SH-SY5Y (cell line): ENCODE measurements at regions not wholly inside any gene's neighbourhood (a gene's known extent, or its start where the extent isn't known, plus 50 kb on each side); places are given as distances from the start of the nearest gene placed in this dataset.

ENCODE experiments used
- GATA2 ChIP-seq: IDR thresholded peaks from 2 replicates; pipeline ENCODE4 v1.6.1; 2011; ENCODE audit warnings: mild to moderate bottlenecking, low read depth, low read length
- GATA3 ChIP-seq: IDR thresholded peaks from 2 replicates; pipeline ENCODE4 v1.6.1; 2011; ENCODE audit warnings: low read depth, mild to moderate bottlenecking, low read length, moderate library complexity

GRCh38 chr5:117249086-117249815, 674.6 kb upstream of the SEMA6A start:
- no peak for TF ChIP-seq GATA2
- TF ChIP-seq GATA3: no peak
